ENCODE measurements at regions not wholly inside any gene's neighbourhood (a gene's known extent, or its start where the extent isn't known, plus 50 kb on each side); places are given as distances from the start of the nearest gene placed in this dataset.

GRCh38 chr5:32973646-32974045, 262.5 kb downstream of the NPR3 start:
- Mint-ChIP-seq H3K27me3 (no peaks in the 10 kb centered on the region), H3K9me3 (no peaks in the 10 kb centered on the region), H3K36me3 (no peaks in the 10 kb centered on the region), H3K4me1 (ENCODE audit: low read depth) (no peaks in the 10 kb centered on the region), H3K27ac (no peak overlapping the region), H3K4me3 (no peak overlapping the region)
- ChIA-PET CTCF (no interaction called here), POLR2A (no interaction called here)
- intact Hi-C loops (cut with micrococcal nuclease), result no loop called here
- no peak for DNase-seq

- intact Hi-C loops (cut with micrococcal nuclease), result no loop called here
- Mint-ChIP-seq H3K4me3 (no peak overlapping the region), H3K4me1 (ENCODE audit: low read depth) (no peaks in the 10 kb centered on the region), H3K36me3 (no peaks in the 10 kb centered on the region), H3K27me3 (no peaks in the 10 kb centered on the region), H3K27ac (no peak overlapping the region), H3K9me3 (no peaks in the 10 kb centered on the region)
- ChIA-PET POLR2A (no interaction called here), CTCF (no interaction called here)
- DNase-seq, result no peak
These were observed 264.7 kb downstream of the NPR3 start for GRCh38 chr5:32975656-32976375.

- H3K4me1 Mint-ChIP-seq (ENCODE audit: low read depth), result no peaks in the 10 kb centered on the region
- H3K9me3 Mint-ChIP-seq, result peaks cover 7% of the 10 kb centered on the region
- DNase-seq, result no peak
- no peaks in the 10 kb centered on the region for H3K36me3 Mint-ChIP-seq
- ChIA-PET POLR2A (no interaction called here), CTCF (no interaction called here)
- no peaks in the 10 kb centered on the region for H3K27me3 Mint-ChIP-seq
- no peak overlapping the region for H3K27ac Mint-ChIP-seq
- intact Hi-C loops (cut with micrococcal nuclease), result no loop called here
- no peak overlapping the region for H3K4me3 Mint-ChIP-seq
These were observed 269.9 kb downstream of the NPR3 start for GRCh38 chr5:32981061-32981460.

GRCh38 chr5:32984851-32985610, 273.9 kb downstream of the NPR3 start:
- ChIA-PET POLR2A (no interaction called here), CTCF (no interaction called here)
- Mint-ChIP-seq H3K27me3 (no peaks in the 10 kb centered on the region), H3K27ac (no peak overlapping the region), H3K9me3 (peaks cover 7% of the 10 kb centered on the region), H3K36me3 (no peaks in the 10 kb centered on the region), H3K4me1 (ENCODE audit: low read depth) (no peaks in the 10 kb centered on the region), H3K4me3 (no peak overlapping the region)
- no peak for DNase-seq
- intact Hi-C loops (cut with micrococcal nuclease), result no loop called here

GRCh38 chr5:32989815-32990214, 278.7 kb downstream of the NPR3 start:
- Mint-ChIP-seq H3K36me3 (no peaks in the 10 kb centered on the region), H3K27ac (no peak overlapping the region), H3K27me3 (no peaks in the 10 kb centered on the region), H3K4me1 (ENCODE audit: low read depth) (no peaks in the 10 kb centered on the region), H3K4me3 (no peak overlapping the region), H3K9me3 (peaks cover 3% of the 10 kb centered on the region)
- DNase-seq, result no peak
- POLR2A ChIA-PET, result no interaction called here
- intact Hi-C loops (cut with micrococcal nuclease), result no loop called here
- CTCF ChIA-PET, result no interaction called here

- ChIA-PET CTCF (no interaction called here), POLR2A (no interaction called here)
- no peaks in the 10 kb centered on the region for H3K4me1 Mint-ChIP-seq (ENCODE audit: low read depth)
- H3K27me3 Mint-ChIP-seq, result no peaks in the 10 kb centered on the region
- no peak overlapping the region for H3K27ac Mint-ChIP-seq
- H3K4me3 Mint-ChIP-seq, result no peak overlapping the region
- DNase-seq, result no peak
- no peaks in the 10 kb centered on the region for H3K36me3 Mint-ChIP-seq
- no peaks in the 10 kb centered on the region for H3K9me3 Mint-ChIP-seq
- intact Hi-C loops (cut with micrococcal nuclease), result no loop called here
These were observed 279.7 kb downstream of the NPR3 start for GRCh38 chr5:32990593-32991420.

GRCh38 chr5:32991421-32991815, 280.3 kb downstream of the NPR3 start:
- DNase-seq, result no peak
- POLR2A ChIA-PET, result no interaction called here
- H3K27ac Mint-ChIP-seq, result no peak overlapping the region
- no peaks in the 10 kb centered on the region for H3K36me3 Mint-ChIP-seq
- no peaks in the 10 kb centered on the region for H3K27me3 Mint-ChIP-seq
- H3K9me3 Mint-ChIP-seq, result no peaks in the 10 kb centered on the region
- H3K4me3 Mint-ChIP-seq, result no peak overlapping the region
- H3K4me1 Mint-ChIP-seq (ENCODE audit: low read depth), result no peaks in the 10 kb centered on the region
- intact Hi-C loops (cut with micrococcal nuclease), result no loop called here
- CTCF ChIA-PET, result no interaction called here

- DNase-seq, result no peak
- intact Hi-C loops (cut with micrococcal nuclease), result no loop called here
- ChIA-PET POLR2A (no interaction called here), CTCF (no interaction called here)
- H3K9me3 Mint-ChIP-seq, result no peaks in the 10 kb centered on the region
- no peaks in the 10 kb centered on the region for H3K4me1 Mint-ChIP-seq (ENCODE audit: low read depth)
- H3K27ac Mint-ChIP-seq, result no peak overlapping the region
- no peaks in the 10 kb centered on the region for H3K36me3 Mint-ChIP-seq
- no peaks in the 10 kb centered on the region for H3K27me3 Mint-ChIP-seq
- H3K4me3 Mint-ChIP-seq, result no peak overlapping the region
These were observed 285.2 kb downstream of the NPR3 start for GRCh38 chr5:32996336-32996735.

- DNase-seq, result no peak
- ChIA-PET POLR2A (no interaction called here), CTCF (no interaction called here)
- H3K27me3 Mint-ChIP-seq, result no peaks in the 10 kb centered on the region
- H3K4me3 Mint-ChIP-seq, result no peak overlapping the region
- H3K9me3 Mint-ChIP-seq, result peaks cover 7% of the 10 kb centered on the region
- H3K36me3 Mint-ChIP-seq, result no peaks in the 10 kb centered on the region
- H3K4me1 Mint-ChIP-seq (ENCODE audit: low read depth), result no peaks in the 10 kb centered on the region
- intact Hi-C loops (cut with micrococcal nuclease), result no loop called here
- no peak overlapping the region for H3K27ac Mint-ChIP-seq
These were observed 297.8 kb downstream of the NPR3 start for GRCh38 chr5:33008751-33009418.

GRCh38 chr5:33010846-33011245, 299.7 kb downstream of the NPR3 start:
- POLR2A ChIA-PET, result no interaction called here
- DNase-seq, result no peak
- H3K9me3 Mint-ChIP-seq, result peaks cover 10% of the 10 kb centered on the region
- intact Hi-C loops (cut with micrococcal nuclease), result no loop called here
- CTCF ChIA-PET, result no interaction called here
- H3K4me3 Mint-ChIP-seq, result no peak overlapping the region
- H3K27ac Mint-ChIP-seq, result no peak overlapping the region
- no peaks in the 10 kb centered on the region for H3K4me1 Mint-ChIP-seq (ENCODE audit: low read depth)
- no peaks in the 10 kb centered on the region for H3K27me3 Mint-ChIP-seq
- no peaks in the 10 kb centered on the region for H3K36me3 Mint-ChIP-seq

- no peaks in the 10 kb centered on the region for H3K36me3 Mint-ChIP-seq
- CTCF ChIA-PET, result no interaction called here
- peaks cover 8% of the 10 kb centered on the region for H3K9me3 Mint-ChIP-seq
- no peak overlapping the region for H3K27ac Mint-ChIP-seq
- H3K4me1 Mint-ChIP-seq (ENCODE audit: low read depth), result no peaks in the 10 kb centered on the region
- intact Hi-C loops (cut with micrococcal nuclease), result no loop called here
- no peaks in the 10 kb centered on the region for H3K27me3 Mint-ChIP-seq
- no peak overlapping the region for H3K4me3 Mint-ChIP-seq
- no peak for DNase-seq
- POLR2A ChIA-PET, result no interaction called here
These were observed 300.7 kb downstream of the NPR3 start for GRCh38 chr5:33011801-33012200.

GRCh38 chr5:33023649-33024048, 312.5 kb downstream of the NPR3 start:
- Mint-ChIP-seq H3K4me3 (no peak overlapping the region), H3K9me3 (peaks cover 5% of the 10 kb centered on the region), H3K27ac (no peak overlapping the region), H3K4me1 (ENCODE audit: low read depth) (no peaks in the 10 kb centered on the region), H3K27me3 (no peaks in the 10 kb centered on the region), H3K36me3 (no peaks in the 10 kb centered on the region)
- CTCF ChIA-PET, result no interaction called here
- no peak for DNase-seq
- intact Hi-C loops (cut with micrococcal nuclease), result no loop called here
- POLR2A ChIA-PET, result no interaction called here

Measured in activated CD4-positive, alpha-beta memory T cell treated with anti-CD3 and anti-CD28 coated beads for 36 hours (primary cell).